CD4-positive, alpha-beta T cell treated with Interleukin-15 for 4 hours (primary cell): ENCODE measurements at regions not wholly inside any gene's neighbourhood (a gene's known extent, or its start where the extent isn't known, plus 50 kb on each side); places are given as distances from the start of the nearest gene placed in this dataset.
"Not testable (repeated sequence)": the region's sequence is repeated elsewhere in the genome, so short reads cannot be mapped to it uniquely, and the experiment has no call there.

Source experiments
- DNase-seq: peaks from one replicate; pipeline ENCODE4 v3.0.0-alpha.2; 2020; ENCODE audit warnings: low spot score

GRCh38 chr4:62661821-62662220, 1461.7 kb downstream of the ADGRL3 start:
- DNase-seq = no peak

GRCh38 chr4:62656006-62656405, 1455.9 kb downstream of the ADGRL3 start:
- DNase-seq = no peak

DNA sequence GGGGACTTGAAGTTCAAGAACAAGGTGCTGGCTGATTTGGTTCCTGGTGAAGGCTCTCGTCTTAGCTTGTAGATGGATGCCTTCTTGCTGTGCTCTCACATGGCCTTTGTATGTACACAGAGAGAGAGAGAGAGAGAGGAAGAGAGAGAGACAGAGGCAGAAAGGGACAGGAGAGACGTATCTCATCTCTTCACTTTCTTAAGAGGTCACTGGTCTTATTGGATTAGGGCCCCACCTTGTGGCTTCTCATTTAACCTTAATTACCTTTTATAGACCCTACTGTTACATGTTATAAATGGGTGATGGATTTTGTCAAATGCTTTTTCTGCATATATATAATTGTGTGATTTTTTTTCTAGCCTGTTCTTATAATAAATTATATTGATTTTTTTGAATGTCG, 1444.2 kb downstream of the ADGRL3 start:
- DNase-seq = no peak

DNA sequence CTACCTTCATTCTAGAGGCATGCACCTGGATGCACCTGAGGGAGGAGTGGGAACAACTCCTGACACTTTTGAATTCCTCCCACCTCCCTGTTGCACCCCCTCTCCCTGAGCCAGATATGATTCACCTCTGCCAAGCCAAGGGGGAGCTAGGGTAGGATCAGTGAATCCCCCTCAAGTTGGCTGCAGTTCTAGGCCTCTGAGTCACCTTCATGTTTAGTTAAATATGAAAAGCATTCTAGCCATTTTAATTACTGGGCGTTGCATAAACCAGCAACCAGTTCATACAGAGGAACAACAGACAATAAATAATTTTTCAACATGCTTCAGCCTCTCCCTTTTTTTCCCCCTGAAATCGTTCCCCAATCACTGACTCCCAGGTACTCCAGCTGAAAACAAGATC, 1440.2 kb downstream of the ADGRL3 start:
- DNase-seq = no peak

DNA sequence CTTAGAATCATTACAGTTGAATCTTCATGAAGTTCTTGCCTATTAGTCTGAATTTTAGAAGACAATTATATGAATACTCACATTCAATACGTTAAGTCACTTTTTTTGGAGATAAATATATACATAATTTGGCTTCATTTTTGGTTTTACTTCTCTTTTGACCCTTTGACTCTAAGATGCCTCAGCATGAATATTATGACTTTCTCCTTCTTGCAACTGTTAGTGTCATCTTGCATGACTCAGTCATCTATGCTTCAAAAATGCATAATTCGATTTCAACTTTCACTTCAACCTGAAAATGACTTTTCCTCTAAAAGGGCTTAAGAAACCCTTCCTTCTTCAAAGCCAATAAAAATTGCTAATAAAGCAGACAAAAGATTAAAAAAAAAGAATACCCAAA, 1427.5 kb downstream of the ADGRL3 start:
- no peak for DNase-seq

DNA sequence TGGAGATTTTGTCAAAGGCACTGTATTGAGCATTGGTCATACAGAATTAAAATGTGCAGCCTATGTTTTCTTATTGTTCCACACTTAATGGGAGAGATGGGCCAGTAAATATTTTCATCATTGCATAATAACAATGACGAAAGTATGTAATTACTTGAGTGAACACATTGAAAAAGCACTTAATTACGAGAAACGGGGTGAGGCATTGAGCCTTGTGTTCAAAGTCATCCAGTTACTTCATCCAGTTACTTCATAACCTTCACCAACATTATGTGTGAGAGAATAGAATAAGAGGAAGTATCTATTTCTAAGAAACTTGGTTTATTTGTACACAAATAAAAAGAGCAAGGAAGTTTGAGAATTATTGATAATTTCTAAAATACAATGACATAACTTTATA, 1427.0 kb downstream of the ADGRL3 start:
- no peak for DNase-seq

DNA sequence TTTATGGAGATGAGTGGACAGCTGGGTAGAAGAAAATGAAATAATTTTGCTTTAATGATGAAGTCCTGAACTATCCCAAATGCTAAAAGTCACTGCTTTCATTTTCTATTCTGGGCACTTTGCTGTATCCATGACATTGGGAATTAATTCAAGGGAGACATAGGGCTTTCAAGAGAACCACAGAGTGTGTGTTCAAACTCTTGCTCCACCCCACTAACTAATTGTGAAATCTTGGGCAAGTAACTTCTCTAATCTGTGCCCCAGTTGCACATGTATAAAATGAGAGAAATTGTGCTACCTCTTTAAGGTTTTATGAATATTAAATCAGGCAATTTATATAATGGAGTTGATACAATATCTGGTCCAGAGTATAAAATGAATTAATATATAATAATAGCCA, 1422.0 kb downstream of the ADGRL3 start:
- DNase-seq = no peak

DNA sequence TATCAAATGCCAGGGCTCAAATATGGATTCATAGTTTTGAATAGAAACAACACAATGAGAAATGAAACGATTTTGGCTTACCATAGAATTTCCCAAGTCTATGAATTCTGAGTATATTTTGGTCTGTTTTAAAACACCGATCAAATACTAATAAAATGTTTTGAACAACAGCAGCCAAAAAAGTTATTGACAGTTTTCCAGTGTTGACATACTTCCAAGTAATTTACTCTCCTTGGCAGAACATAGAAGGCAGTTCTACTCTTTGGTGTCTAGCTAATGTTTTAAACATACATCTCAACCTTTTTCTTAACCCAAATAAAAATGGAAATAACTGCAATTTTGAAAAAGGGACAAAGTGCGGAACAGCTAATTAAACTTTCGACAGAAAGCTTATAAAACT, 1419.8 kb downstream of the ADGRL3 start:
- DNase-seq = no peak

- DNase-seq = no peak
These were observed 1417.9 kb downstream of the ADGRL3 start for GRCh38 chr4:62618042-62618441.

DNA sequence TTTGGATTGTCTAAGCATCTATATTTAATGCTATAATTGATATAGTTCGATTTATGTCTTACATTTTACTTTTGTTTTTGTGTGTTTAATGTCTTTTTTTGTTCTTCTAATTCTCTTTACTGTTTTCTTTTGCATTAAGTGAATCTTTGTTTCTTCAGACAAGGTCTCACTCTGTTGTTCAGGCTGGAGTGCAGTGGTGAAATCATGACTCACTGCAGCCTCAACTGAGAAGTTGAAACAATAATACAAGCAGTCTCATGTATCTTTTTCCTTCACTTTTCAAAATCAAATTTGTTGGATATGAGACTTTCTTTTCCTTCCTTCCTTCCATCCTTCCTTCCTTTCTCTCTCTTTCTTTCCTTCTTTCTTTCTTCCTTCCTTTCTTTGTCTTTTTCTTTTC, 1401.6 kb downstream of the ADGRL3 start:
- DNase-seq = no peak

GRCh38 chr4:62595265-62595664, 1395.1 kb downstream of the ADGRL3 start:
- DNase-seq = not testable (repeated sequence)

- no peak for DNase-seq
These were observed 1391.6 kb downstream of the ADGRL3 start for GRCh38 chr4:62591756-62592155.

DNA sequence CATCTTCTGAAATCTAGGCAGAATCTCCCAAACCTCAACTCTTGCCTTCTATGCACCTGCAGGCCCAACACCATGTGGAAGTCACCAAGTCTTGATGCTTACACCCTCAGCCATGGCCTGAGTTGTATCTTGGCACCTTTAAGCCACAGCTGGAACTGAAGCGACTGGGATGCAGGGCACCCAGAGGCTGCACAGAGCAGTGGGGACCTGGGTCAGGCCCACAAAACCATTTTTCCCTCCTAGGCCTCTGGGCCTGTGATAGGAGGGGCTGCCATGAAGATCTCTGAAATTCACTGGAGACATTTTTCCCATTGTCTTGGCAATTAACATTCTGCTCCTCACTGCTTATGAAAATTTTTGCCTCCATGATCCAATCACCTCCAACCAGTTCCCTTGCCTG, 1388.5 kb downstream of the ADGRL3 start:
- no peak for DNase-seq

DNA sequence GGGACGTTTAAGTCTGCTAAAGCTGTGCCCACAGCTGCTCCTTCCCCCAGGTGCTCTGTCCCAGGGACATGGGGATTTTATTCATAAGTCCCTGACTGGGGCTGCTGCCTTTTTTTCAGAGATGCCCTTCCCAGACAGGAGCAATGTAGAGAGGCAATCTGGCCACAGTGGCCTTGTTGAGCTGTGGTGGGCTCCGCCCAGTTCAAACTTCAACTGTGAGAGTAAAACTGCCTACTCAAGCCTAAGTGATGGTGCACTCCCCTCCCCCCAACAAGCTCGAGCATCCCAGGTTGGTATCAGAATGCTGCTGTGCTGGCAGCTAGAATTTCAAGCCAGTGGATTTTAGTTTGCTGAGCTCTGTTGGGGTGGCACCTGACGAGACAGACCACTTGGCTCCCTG, 1371.4 kb downstream of the ADGRL3 start:
- no peak for DNase-seq

GRCh38 chr4:62560858-62561257, 1360.7 kb downstream of the ADGRL3 start:
- DNase-seq = no peak

DNA sequence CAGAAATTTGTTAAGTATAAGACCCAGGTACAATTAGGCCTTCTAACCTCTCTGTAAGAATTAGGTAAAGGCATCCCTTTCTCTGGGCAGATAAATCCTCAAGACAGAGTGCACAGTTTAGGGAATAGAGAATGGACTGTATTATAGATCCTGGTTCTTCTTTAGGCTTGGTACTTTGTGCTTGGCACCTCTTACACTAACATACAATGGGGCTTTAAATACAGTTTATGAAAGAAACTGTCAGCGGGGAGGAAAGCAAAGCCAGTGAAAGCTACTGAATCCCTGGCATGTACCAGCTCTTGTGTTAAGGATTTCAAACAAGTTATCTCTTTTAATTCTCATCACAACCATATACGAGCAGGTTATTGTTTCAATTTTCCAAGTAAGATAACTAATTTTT, 1350.0 kb downstream of the ADGRL3 start:
- no peak for DNase-seq

DNA sequence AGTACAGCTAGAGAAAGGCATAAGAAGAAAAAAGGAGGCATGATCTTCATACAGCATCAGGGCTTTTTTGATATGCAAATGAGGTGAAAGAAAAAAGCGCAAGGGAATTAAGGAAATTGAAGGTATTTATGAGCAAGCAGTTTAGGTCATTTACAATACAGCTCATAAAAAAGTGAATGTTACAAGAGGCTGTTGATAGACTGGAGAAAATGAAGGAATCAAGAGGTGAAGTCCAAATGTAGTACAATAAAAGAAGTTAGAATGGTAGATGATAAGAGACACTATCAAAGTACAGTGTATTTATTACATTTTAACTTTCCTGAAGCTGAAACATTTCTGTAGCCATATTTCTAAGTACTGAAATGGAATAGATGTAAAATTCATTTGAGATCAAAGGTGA, 1349.5 kb downstream of the ADGRL3 start:
- DNase-seq = no peak

DNA sequence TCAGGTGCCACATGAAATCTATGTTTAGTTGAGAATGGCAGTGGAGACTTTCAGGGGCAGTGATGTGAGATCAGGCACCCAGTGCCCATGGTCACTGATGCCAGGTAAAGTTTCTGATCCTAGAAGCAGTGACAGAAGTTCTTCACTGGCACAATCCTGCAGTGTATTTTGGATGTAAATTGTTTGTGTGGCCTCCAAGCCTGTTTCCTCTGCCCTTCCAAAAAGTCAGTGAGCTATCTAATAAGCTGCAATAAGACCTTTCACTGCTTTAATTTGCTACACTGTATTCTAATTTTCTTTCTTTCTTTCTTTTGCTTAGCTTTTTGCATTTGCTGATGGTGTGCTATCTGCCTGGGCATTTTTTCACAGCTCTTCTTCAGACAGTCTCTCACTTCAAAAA, 1348.6 kb downstream of the ADGRL3 start:
- no peak for DNase-seq

- DNase-seq = no peak
These were observed 1348.0 kb downstream of the ADGRL3 start for GRCh38 chr4:62548108-62548524.

DNA sequence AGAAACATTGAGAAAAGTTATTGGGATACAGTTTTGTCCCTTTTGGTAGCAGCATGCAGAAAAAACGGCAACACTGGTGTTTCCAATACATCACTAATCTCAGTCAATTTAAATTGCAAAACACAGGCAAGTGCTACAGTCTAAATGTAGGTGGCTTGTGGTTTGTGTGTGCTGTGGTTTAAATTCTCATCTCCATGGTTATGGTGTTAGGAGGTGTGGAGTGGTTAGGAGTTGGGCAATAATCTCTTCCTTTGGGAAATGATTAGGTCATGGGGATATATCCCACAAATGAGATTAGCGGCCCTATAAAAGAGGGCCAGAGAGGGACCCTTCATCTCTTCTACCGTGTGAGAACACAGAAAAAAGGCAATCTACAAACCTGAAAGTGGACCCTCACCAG, 1344.3 kb downstream of the ADGRL3 start:
- DNase-seq = no peak

- no peak for DNase-seq
These were observed 1342.9 kb downstream of the ADGRL3 start for GRCh38 chr4:62543002-62543401.

GRCh38 chr4:62533573-62533972, 1333.4 kb downstream of the ADGRL3 start:
- DNase-seq = no peak

GRCh38 chr4:62531731-62532130, 1331.6 kb downstream of the ADGRL3 start:
- no peak for DNase-seq

GRCh38 chr4:62531264-62531663, 1331.1 kb downstream of the ADGRL3 start:
- DNase-seq = no peak

- DNase-seq = no peak
These were observed 1328.7 kb downstream of the ADGRL3 start for GRCh38 chr4:62528874-62529273.
